IMR-90 (cell line): ENCODE measurements at regions not wholly inside any gene's neighbourhood (a gene's known extent, or its start where the extent isn't known, plus 50 kb on each side); places are given as distances from the start of the nearest gene placed in this dataset.

Experiments
- ATAC-seq: fragments of 200-7000 bp; cut with Tn5 transposase; 2 replicates; pipeline ENCODE4 v1.9.1; 2020; ENCODE audit warnings: low read depth, mild to moderate bottlenecking, moderate library complexity
- BruUV-seq: library from RNA; stranded (reverse); fragments of 400-500 nt; replicated peaks from 2 replicates; lab custom pipeline; 2021; lab: Mats Ljungman, UMichigan
- CTCF ChIA-PET: fragments of 300-600 bp; formaldehyde crosslinking; extraction: SDS; loops from one replicate; lab custom pipeline; 2021; ENCODE audit warnings: antibody characterized with exemption; lab: Yijun Ruan, JAX
- POLR2A ChIA-PET: fragments of 300-600 bp; sonication (Branson Sonifier 250); formaldehyde crosslinking; loops from one replicate; lab custom pipeline; 2022; ENCODE audit warnings: antibody characterized with exemption; ENCODE audit not compliant: unreplicated experiment; lab: Charles Lee
- DNase-seq: peaks from one replicate; pipeline ENCODE4 v3.0.0; 2013
- H2AFZ ChIP-seq: replicated peaks from 2 replicates; pipeline ENCODE3; 2013; ENCODE audit warnings: low read length, mild to moderate bottlenecking; ENCODE audit not compliant: poor library complexity
- H2AK5ac ChIP-seq: 2 replicates; pipeline ENCODE4 v1.6.1; 2013; ENCODE audit warnings: low read depth, low read length, inconsistent platforms
- H2AK9ac ChIP-seq: replicated peaks from 2 replicates; pipeline ENCODE3; 2013; ENCODE audit warnings: mild to moderate bottlenecking, low read depth, low read length, moderate library complexity; ENCODE audit not compliant: poor library complexity
- H2BK120ac ChIP-seq: 2 replicates; pipeline ENCODE4 v1.6.1; 2013; ENCODE audit warnings: low read depth, low read length, inconsistent platforms
- H2BK15ac ChIP-seq: 3 replicates; pipeline ENCODE4 v1.6.1; 2013; ENCODE audit warnings: low read depth, low read length, inconsistent platforms
- H2BK20ac ChIP-seq: 2 replicates; pipeline ENCODE4 v1.6.1; 2013; ENCODE audit warnings: low read depth, mild to moderate bottlenecking, inconsistent platforms, low read length, moderate library complexity
- H2BK5ac ChIP-seq: 2 replicates; pipeline ENCODE4 v1.6.1; 2013; ENCODE audit warnings: mild to moderate bottlenecking, low read depth, low read length, inconsistent platforms; ENCODE audit not compliant: poor library complexity, severe bottlenecking
- H3K14ac ChIP-seq: replicated peaks from 2 replicates; pipeline ENCODE4 v1.6.1; 2013; ENCODE audit warnings: low read depth, low read length, inconsistent platforms
- H3K18ac ChIP-seq: 2 replicates; pipeline ENCODE4 v1.6.1; 2013; ENCODE audit warnings: low read depth, low read length, control low read depth
- H3K23ac ChIP-seq: 2 replicates; pipeline ENCODE4 v1.6.1; 2013; ENCODE audit warnings: low read depth, low read length, inconsistent platforms
- H3K27ac ChIP-seq: 2 replicates; pipeline ENCODE4 v1.5.1; 2013; ENCODE audit warnings: mild to moderate bottlenecking, control low read depth, low read length; ENCODE audit not compliant: insufficient read depth
- H3K27me3 ChIP-seq: 2 replicates; pipeline ENCODE4 v1.6.1; 2013; ENCODE audit warnings: low read length; ENCODE audit not compliant: control insufficient read depth, insufficient read depth
- H3K36me3 ChIP-seq: 2 replicates; pipeline ENCODE4 v1.6.1; 2013; ENCODE audit warnings: low read length, mixed read lengths; ENCODE audit not compliant: control insufficient read depth, insufficient read depth
- H3K4ac ChIP-seq: 2 replicates; pipeline ENCODE4 v1.6.1; 2013; ENCODE audit warnings: low read depth, low read length, inconsistent platforms
- H3K4me1 ChIP-seq: 2 replicates; pipeline ENCODE4 v1.6.1; 2013; ENCODE audit warnings: low read length, mixed read lengths; ENCODE audit not compliant: control insufficient read depth, insufficient read depth
- H3K4me2 ChIP-seq: 2 replicates; pipeline ENCODE4 v1.6.1; 2013; ENCODE audit warnings: low read depth, mild to moderate bottlenecking, control low read depth, low read length, moderate library complexity
- H3K4me3 ChIP-seq: 2 replicates; pipeline ENCODE4 v1.5.1; 2013; ENCODE audit warnings: low read depth, mild to moderate bottlenecking, control low read depth, low read length, moderate library complexity; ENCODE audit not compliant: insufficient read depth
- H3K56ac ChIP-seq: 2 replicates; pipeline ENCODE4 v1.6.1; 2013; ENCODE audit warnings: low read length, inconsistent platforms; ENCODE audit not compliant: insufficient read depth; ENCODE audit errors: extremely low read depth
- H3K79me1 ChIP-seq, 2 experiments: 2 replicates each; pipeline ENCODE4 v1.6.1; 2013; ENCODE audit warnings: low read length in 2 of 2, inconsistent platforms in 1 of 2, low read depth in 1 of 2
- H3K9ac ChIP-seq: 2 replicates; pipeline ENCODE4 v1.6.1; 2013; ENCODE audit warnings: low read depth, low read length, control low read depth
- H3K9me1 ChIP-seq: 2 replicates; pipeline ENCODE4 v1.6.1; 2013; ENCODE audit warnings: low read length, inconsistent platforms; ENCODE audit not compliant: insufficient read depth
- H3K9me3 ChIP-seq: 2 replicates; pipeline ENCODE4 v1.6.1; 2013; ENCODE audit warnings: low read length; ENCODE audit not compliant: control insufficient read depth, insufficient read depth
- H4K20me1 ChIP-seq: 2 replicates; pipeline ENCODE4 v1.6.1; 2013; ENCODE audit warnings: low read length, inconsistent platforms; ENCODE audit not compliant: insufficient read depth
- H4K5ac ChIP-seq: 2 replicates; pipeline ENCODE4 v1.6.1; 2013; ENCODE audit warnings: mild to moderate bottlenecking, low read depth, low read length, control low read depth
- H4K8ac ChIP-seq, 2 experiments: 2 replicates each; pipeline ENCODE4 v1.6.1; 2013; ENCODE audit warnings: low read depth in 2 of 2, low read length in 2 of 2, control low read depth in 1 of 2, inconsistent platforms in 1 of 2
- H4K91ac ChIP-seq: 2 replicates; pipeline ENCODE4 v1.6.1; 2013; ENCODE audit warnings: low read depth, low read length, inconsistent platforms; ENCODE audit not compliant: insufficient read depth
- BHLHE40 ChIP-seq: fragments of 150-350 bp; IDR thresholded peaks from 2 replicates; pipeline ENCODE4 v1.6.1; 2016; ENCODE audit warnings: mild to moderate bottlenecking, low read depth, low read length
- CEBPB ChIP-seq: IDR thresholded peaks from 2 replicates; pipeline ENCODE4 v1.6.1; 2012; ENCODE audit warnings: low read depth, low read length, improper control_type of control experiment
- CHD1 ChIP-seq: IDR thresholded peaks from 2 replicates; pipeline ENCODE4 v1.6.1; 2012; ENCODE audit warnings: low read depth, low read length, improper control_type of control experiment
- CTCF ChIP-seq: conservative IDR thresholded peaks from 2 replicates; pipeline ENCODE4 v1.5.1; 2012; ENCODE audit warnings: mild to moderate bottlenecking, low read depth, low read length, improper control_type of control experiment
- ELK1 ChIP-seq: fragments of 150-350 bp; IDR thresholded peaks from 2 replicates; pipeline ENCODE4 v1.6.1; 2016; ENCODE audit warnings: low read depth, mild to moderate bottlenecking, low read length, moderate library complexity, borderline replicate concordance
- FOS ChIP-seq: fragments of 150-350 bp; IDR thresholded peaks from 2 replicates; pipeline ENCODE4 v1.6.1; 2016; ENCODE audit warnings: low read depth, low read length
- MAFK ChIP-seq: IDR thresholded peaks from 2 replicates; pipeline ENCODE4 v1.6.1; 2012; ENCODE audit warnings: low read depth, low read length, improper control_type of control experiment
- MAZ ChIP-seq: IDR thresholded peaks from 2 replicates; pipeline ENCODE4 v1.6.1; 2012; ENCODE audit warnings: low read depth, mild to moderate bottlenecking, low read length, improper control_type of control experiment, moderate library complexity, borderline replicate concordance
- MXI1 ChIP-seq: IDR thresholded peaks from 2 replicates; pipeline ENCODE4 v1.6.1; 2012; ENCODE audit warnings: low read depth, mild to moderate bottlenecking, low read length, moderate library complexity, borderline replicate concordance
- NFE2L2 ChIP-seq: fragments of 150-350 bp; IDR thresholded peaks from 2 replicates; pipeline ENCODE4 v1.6.1; 2016; ENCODE audit warnings: low read depth, mild to moderate bottlenecking, low read length
- POLR2A ChIP-seq: IDR thresholded peaks from 2 replicates; pipeline ENCODE4 v1.6.1; 2012; ENCODE audit warnings: mild to moderate bottlenecking, low read depth, low read length
- RAD21 ChIP-seq: IDR thresholded peaks from 2 replicates; pipeline ENCODE4 v1.6.1; 2012; ENCODE audit warnings: low read length, improper control_type of control experiment
- RCOR1 ChIP-seq: IDR thresholded peaks from 2 replicates; pipeline ENCODE4 v1.6.1; 2012; ENCODE audit warnings: mild to moderate bottlenecking, low read length, improper control_type of control experiment; ENCODE audit not compliant: insufficient replicate concordance
- RFX5 ChIP-seq: IDR thresholded peaks from 2 replicates; pipeline ENCODE4 v1.8.0; 2012; ENCODE audit warnings: low read depth, mild to moderate bottlenecking, low read length, moderate library complexity
- SMC3 ChIP-seq: fragments of 150-350 bp; IDR thresholded peaks from 2 replicates; pipeline ENCODE4 v1.6.1; 2016; ENCODE audit warnings: low read depth, mild to moderate bottlenecking, antibody characterized with exemption, low read length, moderate library complexity
- USF2 ChIP-seq: fragments of 150-350 bp; IDR thresholded peaks from 2 replicates; pipeline ENCODE4 v1.6.1; 2017; ENCODE audit warnings: mild to moderate bottlenecking, antibody characterized with exemption, low read length, low read depth
- WGBS, 2 experiments: methylation state at CpG; one replicate each; pipeline versions ENCODE4 v1.1.5 to v1.1.7; 2013; ENCODE audit warnings: missing lambda C conversion rate in 2 of 2; ENCODE audit not compliant: insufficient read length in 1 of 2; ENCODE audit errors: extremely low coverage in 2 of 2; 5-methylcytosine and 5-hydroxymethylcytosine counted together
- dilution Hi-C: fragments of 300-500 bp; cut with HindIII; formaldehyde crosslinking; loops from one replicate; pipeline ENCODE4 v1.14.3; 2018; ENCODE audit warnings: low sequenced_read_pairs; ENCODE audit not compliant: unreplicated experiment
- in situ Hi-C: fragments of 300-500 bp; cut with MboI; formaldehyde crosslinking; loops from 3 replicates; pipeline ENCODE4 v1.14.3; 2019; ENCODE audit warnings: low sequenced_read_pairs, inconsistent platforms, mixed read lengths
- intact Hi-C: fragments of 100-400 bp; cut with micrococcal nuclease; formaldehyde crosslinking; loops from 2 replicates; pipeline ENCODE4 v1.10.0; 2022

- H3K23ac ChIP-seq = no peak overlapping the region
- no peak overlapping the region for H3K14ac ChIP-seq
- no peak overlapping the region for H3K4me3 ChIP-seq
- DNase-seq = no peak
- TF ChIP-seq MAFK = no peak
- no peak for TF ChIP-seq MAZ
- no peak for TF ChIP-seq CTCF
- no peak for TF ChIP-seq FOS
- TF ChIP-seq RCOR1 = no peak
- TF ChIP-seq CHD1 = no peak
- TF ChIP-seq USF2 = no peak
- TF ChIP-seq BHLHE40 = no peak
- no peak for TF ChIP-seq NFE2L2
- TF ChIP-seq ELK1 = no peak
- no peak for TF ChIP-seq POLR2A
- TF ChIP-seq SMC3 = no peak
- no peak for TF ChIP-seq MXI1
- TF ChIP-seq RFX5 = no peak
- no peak for TF ChIP-seq RAD21
- TF ChIP-seq CEBPB = no peak
- POLR2A ChIA-PET = no interaction called here
- H3K9me3 ChIP-seq = peaks cover 55% of the 10 kb centered on the region
- H2AK5ac ChIP-seq = no peak overlapping the region
- no peaks in the 10 kb centered on the region for H3K4me1 ChIP-seq
- H3K9me1 ChIP-seq = no peaks in the 10 kb centered on the region
- H3K27me3 ChIP-seq = no peaks in the 10 kb centered on the region
- no peak overlapping the region for H2BK120ac ChIP-seq
- no peak overlapping the region for H2AFZ ChIP-seq
- no peak for ATAC-seq
- WGBS, 2 experiments = no CpG with 5 or more reads among the region's 11 CpGs
- CTCF ChIA-PET = no interaction called here
- H4K20me1 ChIP-seq = no peaks in the 10 kb centered on the region
- no peak overlapping the region for H3K56ac ChIP-seq
- no peak overlapping the region for H4K91ac ChIP-seq
- H3K79me1 ChIP-seq = no peaks in the 10 kb centered on the region
- BruUV-seq = no TSS peak
- H4K8ac ChIP-seq = no peak overlapping the region
- no peak overlapping the region for H3K9ac ChIP-seq
- no peak overlapping the region for H2BK5ac ChIP-seq
- dilution Hi-C loops = no loop called here
- intact Hi-C loops = no loop called here
- H2AK9ac ChIP-seq = no peak overlapping the region
- H3K27ac ChIP-seq = no peak overlapping the region
- no peak overlapping the region for H3K18ac ChIP-seq
- in situ Hi-C loops = no loop called here
- H2BK20ac ChIP-seq = no peak overlapping the region
- no peaks in the 10 kb centered on the region for H3K36me3 ChIP-seq
- no peak overlapping the region for H3K4me2 ChIP-seq
- no peak overlapping the region for H4K5ac ChIP-seq
- no peak overlapping the region for H3K4ac ChIP-seq
- no peak overlapping the region for H2BK15ac ChIP-seq
Observed at GRCh38 chr17:73856556-73856955, 212.3 kb upstream of the SDK2 start.
